ENCODE measurements at regions not wholly inside any gene's neighbourhood (a gene's known extent, or its start where the extent isn't known, plus 50 kb on each side); places are given as distances from the start of the nearest gene placed in this dataset.
"Not testable (repeated sequence)": the region's sequence is repeated elsewhere in the genome, so short reads cannot be mapped to it uniquely, and the experiment has no call there.

- no peak for DNase-seq (ENCODE audit: low spot score)
These were observed 103.1 kb upstream of the ZC3H15 start for GRCh38 chr2:186382932-186383331.

- DNase-seq (ENCODE audit: low spot score) = no peak
These were observed 101.8 kb upstream of the ZC3H15 start for GRCh38 chr2:186384226-186384625.

GRCh38 chr2:186385638-186386201 lies 100.3 kb upstream of the ZC3H15 start:
- DNase-seq (ENCODE audit: low spot score) = not testable (repeated sequence)

- no peak for DNase-seq (ENCODE audit: low spot score)
These were observed 86.9 kb upstream of the ZC3H15 start for GRCh38 chr2:186399082-186399644.

GRCh38 chr2:186405842-186406241 lies 80.2 kb upstream of the ZC3H15 start:
- DNase-seq (ENCODE audit: low spot score) = no peak

- DNase-seq (ENCODE audit: low spot score) = no peak
These were observed 78.4 kb upstream of the ZC3H15 start for GRCh38 chr2:186407611-186408010.

- DNase-seq (ENCODE audit: low spot score) = no peak
These were observed 75.3 kb upstream of the ZC3H15 start for GRCh38 chr2:186410802-186411201.

- no peak for DNase-seq (ENCODE audit: low spot score)
These were observed 63.8 kb upstream of the ZC3H15 start for GRCh38 chr2:186422226-186422625.

- no peak for DNase-seq (ENCODE audit: low spot score)
These were observed 62.6 kb upstream of the ZC3H15 start for GRCh38 chr2:186423481-186423880.

- no peak for DNase-seq (ENCODE audit: low spot score)
These were observed 61.8 kb upstream of the ZC3H15 start for GRCh38 chr2:186424265-186424664.

GRCh38 chr2:186425576-186425975 lies 60.5 kb upstream of the ZC3H15 start:
- DNase-seq (ENCODE audit: low spot score) = no peak

- DNase-seq (ENCODE audit: low spot score) = no peak
These were observed 59.7 kb upstream of the ZC3H15 start for GRCh38 chr2:186426153-186427016.

- not testable (repeated sequence) for DNase-seq (ENCODE audit: low spot score)
These were observed 59.1 kb upstream of the ZC3H15 start for GRCh38 chr2:186427017-186427350.

GRCh38 chr2:186427970-186428369 lies 58.1 kb upstream of the ZC3H15 start:
- DNase-seq (ENCODE audit: low spot score) = no peak

GRCh38 chr2:186429104-186429503 lies 57.0 kb upstream of the ZC3H15 start:
- DNase-seq (ENCODE audit: low spot score) = no peak

- no peak for DNase-seq (ENCODE audit: low spot score)
These were observed 54.8 kb upstream of the ZC3H15 start for GRCh38 chr2:186431306-186431705.

GRCh38 chr2:186433040-186433439 lies 53.0 kb upstream of the ZC3H15 start:
- no peak for DNase-seq (ENCODE audit: low spot score)

- no peak for DNase-seq (ENCODE audit: low spot score)
These were observed 52.2 kb upstream of the ZC3H15 start for GRCh38 chr2:186433777-186434432.

Measured in hematopoietic multipotent progenitor cell treated with erythropoietin and hydrocortisone succinate and interleukin-3 and kit ligand, for 15 days (in vitro differentiated cells).